ENCODE measurements at regions not wholly inside any gene's neighbourhood (a gene's known extent, or its start where the extent isn't known, plus 50 kb on each side); places are given as distances from the start of the nearest gene placed in this dataset.
"Not testable (repeated sequence)": the region's sequence is repeated elsewhere in the genome, so short reads cannot be mapped to it uniquely, and the experiment has no call there.

GRCh38 chr10:16199216-16199615 is 237.6 kb upstream of the PTER start:
- no peaks in the 10 kb centered on the region for H3K27me3 ChIP-seq (ENCODE audit: insufficient read depth, poor library complexity, severe bottlenecking)
- DNase-seq (ENCODE audit: low spot score) (no peak), ATAC-seq (ENCODE audit: low read depth) (no peak)
- H3K27ac ChIP-seq (ENCODE audit: poor library complexity, severe bottlenecking), result no peak overlapping the region
- H3K4me1 ChIP-seq (ENCODE audit: insufficient read depth, poor library complexity, severe bottlenecking), result no peaks in the 10 kb centered on the region
- H3K4me3 ChIP-seq (ENCODE audit: severe bottlenecking), result no peak overlapping the region
- no peaks in the 10 kb centered on the region for H3K9me3 ChIP-seq (ENCODE audit: severe bottlenecking)
- H3K36me3 ChIP-seq (ENCODE audit: low read depth), result no peaks in the 10 kb centered on the region
- TF ChIP-seq CTCF (IDR thresholded peaks at IDR 0.05; ENCODE audit: poor library complexity, severe bottlenecking), result no peak

DNA sequence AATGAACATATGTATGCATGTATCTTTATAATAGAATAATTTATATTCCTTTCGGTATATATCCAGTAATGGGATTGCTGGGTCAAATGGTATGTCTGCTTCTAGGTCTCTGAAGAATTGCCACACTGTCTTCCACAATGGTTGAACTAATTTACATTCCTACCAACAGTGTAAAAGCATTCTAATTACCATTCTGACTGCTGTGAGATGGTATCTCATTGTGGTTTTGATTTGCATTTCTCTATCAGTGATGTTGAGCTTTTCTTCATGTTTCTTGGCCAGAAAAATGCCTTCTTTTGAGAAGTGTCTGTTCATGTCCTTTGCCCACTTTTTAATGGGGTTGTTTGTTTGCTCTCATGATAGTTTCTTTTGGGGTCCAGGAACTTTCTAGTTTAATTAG is 213.2 kb upstream of the PTER start:
- not testable (repeated sequence) for H3K27me3 ChIP-seq (ENCODE audit: insufficient read depth, poor library complexity, severe bottlenecking); ATAC-seq (ENCODE audit: low read depth); H3K4me3 ChIP-seq (ENCODE audit: severe bottlenecking); H3K9me3 ChIP-seq (ENCODE audit: severe bottlenecking); H3K36me3 ChIP-seq (ENCODE audit: low read depth); DNase-seq (ENCODE audit: low spot score); H3K27ac ChIP-seq (ENCODE audit: poor library complexity, severe bottlenecking); H3K4me1 ChIP-seq (ENCODE audit: insufficient read depth, poor library complexity, severe bottlenecking)

GRCh38 chr10:16227674-16228073 is 209.1 kb upstream of the PTER start:
- H3K4me1 ChIP-seq (ENCODE audit: insufficient read depth, poor library complexity, severe bottlenecking), result no peaks in the 10 kb centered on the region

GRCh38 chr10:16231176-16231575 is 205.6 kb upstream of the PTER start:
- no peak overlapping the region for H3K4me3 ChIP-seq (ENCODE audit: severe bottlenecking)
- no peak for TF ChIP-seq CTCF (IDR thresholded peaks at IDR 0.05; ENCODE audit: poor library complexity, severe bottlenecking)
- H3K36me3 ChIP-seq (ENCODE audit: low read depth), result no peaks in the 10 kb centered on the region
- no peaks in the 10 kb centered on the region for H3K9me3 ChIP-seq (ENCODE audit: severe bottlenecking)
- DNase-seq (ENCODE audit: low spot score) (no peak), ATAC-seq (ENCODE audit: low read depth) (no peak)
- no peaks in the 10 kb centered on the region for H3K4me1 ChIP-seq (ENCODE audit: insufficient read depth, poor library complexity, severe bottlenecking)
- no peak overlapping the region for H3K27ac ChIP-seq (ENCODE audit: poor library complexity, severe bottlenecking)
- no peaks in the 10 kb centered on the region for H3K27me3 ChIP-seq (ENCODE audit: insufficient read depth, poor library complexity, severe bottlenecking)

More at GRCh38 chr10:16227674-16228073, 209.1 kb upstream of the PTER start:
- Histone ChIP-seq H3K36me3 (ENCODE audit: low read depth) (no peaks in the 10 kb centered on the region), H3K27ac (ENCODE audit: poor library complexity, severe bottlenecking) (no peak overlapping the region), H3K9me3 (ENCODE audit: severe bottlenecking) (no peaks in the 10 kb centered on the region), H3K4me3 (ENCODE audit: severe bottlenecking) (no peak overlapping the region), H3K27me3 (ENCODE audit: insufficient read depth, poor library complexity, severe bottlenecking) (no peaks in the 10 kb centered on the region)
- TF ChIP-seq CTCF (IDR thresholded peaks at IDR 0.05; ENCODE audit: poor library complexity, severe bottlenecking), result no peak
- DNase-seq (ENCODE audit: low spot score) (no peak), ATAC-seq (ENCODE audit: low read depth) (no peak)

- no peak for DNase-seq (ENCODE audit: low spot score)
- no peak overlapping the region for H3K4me3 ChIP-seq (ENCODE audit: severe bottlenecking)
- no peak for TF ChIP-seq CTCF (IDR thresholded peaks at IDR 0.05; ENCODE audit: poor library complexity, severe bottlenecking)
- no peak overlapping the region for H3K27ac ChIP-seq (ENCODE audit: poor library complexity, severe bottlenecking)
- H3K9me3 ChIP-seq (ENCODE audit: severe bottlenecking), result no peaks in the 10 kb centered on the region
- ATAC-seq (ENCODE audit: low read depth), result no peak
- H3K36me3 ChIP-seq (ENCODE audit: low read depth), result no peaks in the 10 kb centered on the region
- no peaks in the 10 kb centered on the region for H3K27me3 ChIP-seq (ENCODE audit: insufficient read depth, poor library complexity, severe bottlenecking)
- H3K4me1 ChIP-seq (ENCODE audit: insufficient read depth, poor library complexity, severe bottlenecking), result no peaks in the 10 kb centered on the region
Observed at GRCh38 chr10:16231734-16232435, 204.9 kb upstream of the PTER start.

Data from RWPE2 (cell line).